Ovary (tissue), 3 donors: ENCODE measurements at regions not wholly inside any gene's neighbourhood (a gene's known extent, or its start where the extent isn't known, plus 50 kb on each side); places are given as distances from the start of the nearest gene placed in this dataset.

Experiments
- EP300 ChIP-seq: sonication (generic); formaldehyde crosslinking; IDR thresholded peaks from one replicate; pipeline ENCODE4 v1.6.1; 2017; ENCODE audit warnings: antibody characterized with exemption
- TF ChIP-seq, protein P1 (sequence below), 3 donors: fragments of 450-650 bp in 2 of 3; fragments of 200-600 bp in 1 of 3; IDR thresholded peaks; one replicate each; pipeline versions ENCODE4 v1.5.1 to v1.8.0; 2016 to 2022; ENCODE audit warnings: antibody characterized with exemption in 3 of 3, mild to moderate bottlenecking in 1 of 3
- donor health status: DM: no; HTN: no; CAD: no.

DNA sequence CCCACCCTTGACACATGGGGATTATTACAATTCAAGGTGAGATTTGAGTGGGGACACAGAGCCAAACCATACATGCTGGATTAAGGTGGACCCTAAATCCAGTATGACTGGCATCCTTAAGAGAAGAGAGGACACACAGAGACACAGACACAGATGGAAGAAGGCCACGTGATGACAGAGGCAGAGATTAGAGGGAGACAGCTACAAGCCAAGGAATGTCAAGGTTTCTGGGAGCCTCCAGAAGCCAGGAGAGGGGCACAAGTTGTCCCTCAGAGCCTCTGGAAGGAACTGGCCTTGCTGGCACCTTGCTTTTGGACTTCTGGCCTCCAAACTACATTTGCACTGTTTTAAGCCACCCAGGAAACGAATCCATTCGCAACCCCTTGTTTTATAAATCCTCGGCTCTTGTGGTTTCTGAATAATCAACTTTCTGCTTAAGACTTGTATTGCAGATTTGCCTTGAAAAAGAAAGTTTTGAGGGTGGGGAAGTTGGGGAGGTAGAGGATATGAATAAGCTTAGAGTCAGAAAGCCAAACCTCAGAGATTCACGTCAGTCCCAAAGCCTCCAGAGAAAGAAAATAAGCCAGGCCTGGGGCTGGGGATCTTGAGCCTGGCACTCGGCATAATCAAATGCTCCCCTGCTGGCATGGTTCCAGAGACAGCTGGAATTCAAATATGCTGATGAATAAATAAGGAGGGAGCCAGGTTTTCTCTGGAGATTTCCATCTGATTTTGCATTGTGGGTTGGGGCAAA, 224.2 kb upstream of the PWP1 start:
- TF ChIP-seq, protein P1, sequence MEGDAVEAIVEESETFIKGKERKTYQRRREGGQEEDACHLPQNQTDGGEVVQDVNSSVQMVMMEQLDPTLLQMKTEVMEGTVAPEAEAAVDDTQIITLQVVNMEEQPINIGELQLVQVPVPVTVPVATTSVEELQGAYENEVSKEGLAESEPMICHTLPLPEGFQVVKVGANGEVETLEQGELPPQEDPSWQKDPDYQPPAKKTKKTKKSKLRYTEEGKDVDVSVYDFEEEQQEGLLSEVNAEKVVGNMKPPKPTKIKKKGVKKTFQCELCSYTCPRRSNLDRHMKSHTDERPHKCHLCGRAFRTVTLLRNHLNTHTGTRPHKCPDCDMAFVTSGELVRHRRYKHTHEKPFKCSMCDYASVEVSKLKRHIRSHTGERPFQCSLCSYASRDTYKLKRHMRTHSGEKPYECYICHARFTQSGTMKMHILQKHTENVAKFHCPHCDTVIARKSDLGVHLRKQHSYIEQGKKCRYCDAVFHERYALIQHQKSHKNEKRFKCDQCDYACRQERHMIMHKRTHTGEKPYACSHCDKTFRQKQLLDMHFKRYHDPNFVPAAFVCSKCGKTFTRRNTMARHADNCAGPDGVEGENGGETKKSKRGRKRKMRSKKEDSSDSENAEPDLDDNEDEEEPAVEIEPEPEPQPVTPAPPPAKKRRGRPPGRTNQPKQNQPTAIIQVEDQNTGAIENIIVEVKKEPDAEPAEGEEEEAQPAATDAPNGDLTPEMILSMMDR (IDR thresholded peaks at IDR 0.05) = no peak
- no peak for TF ChIP-seq EP300
